ENCODE measurements at regions not wholly inside any gene's neighbourhood (a gene's known extent, or its start where the extent isn't known, plus 50 kb on each side); places are given as distances from the start of the nearest gene placed in this dataset.

GRCh38 chr13:99126821-99127220 lies 73.8 kb upstream of the UBAC2 start:
- H3K9me3 ChIP-seq (ENCODE audit: low read length): no peaks in the 10 kb centered on the region
- DNase-seq (ENCODE audit: low spot score): no peak
- ChIA-PET POLR2A (no interaction called here), CTCF (ENCODE audit: low intra/inter-chr PET ratio, low total read pairs) (no interaction called here)
- no peaks in the 10 kb centered on the region for H4K20me1 ChIP-seq (ENCODE audit: insufficient read depth, low read length)
- H3K79me2 ChIP-seq (ENCODE audit: insufficient read depth, low read length): no peaks in the 10 kb centered on the region
- H3K4me1 ChIP-seq (ENCODE audit: insufficient read depth, low read length): no peaks in the 10 kb centered on the region
- no peak for FAIRE-seq
- in situ Hi-C loops (cut with HindIII; ENCODE audit: extremely low pct_ligation_motif_present, low pct_unique_long_range_greater_than_20kb): no loop called here
- no peak overlapping the region for H3K4me3 ChIP-seq (replicated peaks in 1 of 3; ENCODE audit: insufficient read depth in 1 of 3, low read depth in 2 of 3, low read length in 3 of 3)
- H3K27me3 ChIP-seq (ENCODE audit: control insufficient read depth in 1 of 2, insufficient read depth in 2 of 2, low read length in 2 of 2): peaks cover 0 to 14% of the 10 kb centered on the region in 2 experiments; a peak in 3 of 5 replicates
- H3K4me2 ChIP-seq (ENCODE audit: low read depth, low read length): no peak overlapping the region
- no peak overlapping the region for H3K27ac ChIP-seq (ENCODE audit: extremely low read length, insufficient read depth, low read length)
- no peak overlapping the region for H3K9ac ChIP-seq (ENCODE audit: insufficient read depth, low read depth, low read length)
- no TSS peak for BruUV-seq (replicated peaks)
- no peak for ATAC-seq
- no peak for TF ChIP-seq ZMYM2 (CRISPR knock-in tag; IDR thresholded peaks at IDR 0.05)
- no peak for TF ChIP-seq SCMH1 (CRISPR knock-in tag; IDR thresholded peaks at IDR 0.05; ENCODE audit: borderline replicate concordance)
- no peak for TF ChIP-seq MED13 (CRISPR knock-in tag; IDR thresholded peaks at IDR 0.05)
- no peak for TF ChIP-seq PCBP1 (IDR thresholded peaks at IDR 0.05; ENCODE audit: borderline replicate concordance, low read depth, low read length)
- no peak for TF ChIP-seq MNT (IDR thresholded peaks at IDR 0.05)
- no peak for TF ChIP-seq NFAT5 (CRISPR knock-in tag; IDR thresholded peaks at IDR 0.05)
- intact Hi-C loops (cut with micrococcal nuclease; ENCODE audit: unreplicated experiment): no loop called here
- H3K36me3 ChIP-seq (replicated peaks in 1 of 2; ENCODE audit: control insufficient read depth in 1 of 2, insufficient read depth in 2 of 2, low read length in 2 of 2): no peaks in the 10 kb centered on the region
- H2AFZ ChIP-seq (ENCODE audit: low read length): no peak overlapping the region
- WGBS (ENCODE audit: low lambda C conversion rate): 47% methylated on average over 2 of the region's 2 CpGs

Data from HepG2 (cell line).